ENCODE measurements at regions not wholly inside any gene's neighbourhood (a gene's known extent, or its start where the extent isn't known, plus 50 kb on each side); places are given as distances from the start of the nearest gene placed in this dataset.
"Not testable (repeated sequence)": the region's sequence is repeated elsewhere in the genome, so short reads cannot be mapped to it uniquely, and the experiment has no call there.

DNA sequence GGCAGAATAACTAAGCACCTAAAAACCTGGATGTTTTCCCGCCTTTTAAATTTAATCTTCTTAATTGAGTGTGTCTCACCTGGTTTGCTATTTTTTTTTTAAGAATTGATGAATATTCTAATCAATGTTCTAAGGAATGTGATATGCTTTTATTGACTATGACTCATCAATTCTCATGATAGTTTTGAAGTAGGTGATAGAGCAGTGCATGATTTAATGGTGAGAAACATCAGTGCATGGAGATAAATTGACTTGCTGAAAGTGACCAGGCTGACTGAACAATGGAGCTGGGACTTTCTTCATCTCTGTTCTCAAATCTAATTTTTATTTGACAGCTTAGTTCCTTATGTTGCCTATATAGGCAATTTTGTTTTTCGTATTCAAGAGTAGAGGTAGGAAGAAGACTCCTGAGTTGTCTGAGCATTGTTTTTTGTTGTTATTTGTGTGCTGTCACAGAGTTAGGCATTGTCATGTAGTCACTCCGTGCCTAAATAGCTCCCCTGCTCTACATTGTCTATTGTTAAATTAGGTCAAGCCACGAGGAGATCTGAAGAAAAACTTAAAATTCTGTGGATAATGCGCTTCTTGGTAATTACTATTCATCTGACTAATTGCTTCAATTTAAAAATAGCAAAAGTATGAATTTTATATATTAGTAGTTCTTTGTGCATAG lies 59.0 kb upstream of the NUTM2F start:
- H4K20me1 ChIP-seq (ENCODE audit: insufficient read depth, low read length); H2AFZ ChIP-seq (ENCODE audit: low read length); DNase-seq; H3K36me3 ChIP-seq (replicated peaks; ENCODE audit: insufficient read depth, low read length); H3K4me3 ChIP-seq (ENCODE audit: low read length); H3K9me2 ChIP-seq (replicated peaks; ENCODE audit: insufficient read depth, low read length); H3K9me3 ChIP-seq (replicated peaks; ENCODE audit: insufficient read depth, low read length); H3K27me3 ChIP-seq (replicated peaks; ENCODE audit: insufficient read depth, low read length); H3F3A ChIP-seq (ENCODE audit: insufficient read depth, low read length); H3K4me2 ChIP-seq (ENCODE audit: low read depth, low read length); H3K9ac ChIP-seq (ENCODE audit: low read length); H3K4me1 ChIP-seq (ENCODE audit: low read length); H3K27ac ChIP-seq (ENCODE audit: low read length): not testable (repeated sequence)
- H3K79me2 ChIP-seq (ENCODE audit: low read length), result peaks cover 67% of the 10 kb centered on the region

- DNase-seq; H3K4me1 ChIP-seq (ENCODE audit: low read length); H3K4me3 ChIP-seq (ENCODE audit: low read length); H2AFZ ChIP-seq (ENCODE audit: low read length); H3K9me3 ChIP-seq (replicated peaks; ENCODE audit: insufficient read depth, low read length); H3K36me3 ChIP-seq (replicated peaks; ENCODE audit: insufficient read depth, low read length); H3F3A ChIP-seq (ENCODE audit: insufficient read depth, low read length); H4K20me1 ChIP-seq (ENCODE audit: insufficient read depth, low read length); H3K9ac ChIP-seq (ENCODE audit: low read length); H3K4me2 ChIP-seq (ENCODE audit: low read depth, low read length); H3K27ac ChIP-seq (ENCODE audit: low read length); H3K9me2 ChIP-seq (replicated peaks; ENCODE audit: insufficient read depth, low read length); H3K27me3 ChIP-seq (replicated peaks; ENCODE audit: insufficient read depth, low read length): not testable (repeated sequence)
- H3K79me2 ChIP-seq (ENCODE audit: low read length), result peaks cover 64% of the 10 kb centered on the region
Measured at GRCh38 chr9:94388011-94388406, 59.6 kb upstream of the NUTM2F start.

DNA sequence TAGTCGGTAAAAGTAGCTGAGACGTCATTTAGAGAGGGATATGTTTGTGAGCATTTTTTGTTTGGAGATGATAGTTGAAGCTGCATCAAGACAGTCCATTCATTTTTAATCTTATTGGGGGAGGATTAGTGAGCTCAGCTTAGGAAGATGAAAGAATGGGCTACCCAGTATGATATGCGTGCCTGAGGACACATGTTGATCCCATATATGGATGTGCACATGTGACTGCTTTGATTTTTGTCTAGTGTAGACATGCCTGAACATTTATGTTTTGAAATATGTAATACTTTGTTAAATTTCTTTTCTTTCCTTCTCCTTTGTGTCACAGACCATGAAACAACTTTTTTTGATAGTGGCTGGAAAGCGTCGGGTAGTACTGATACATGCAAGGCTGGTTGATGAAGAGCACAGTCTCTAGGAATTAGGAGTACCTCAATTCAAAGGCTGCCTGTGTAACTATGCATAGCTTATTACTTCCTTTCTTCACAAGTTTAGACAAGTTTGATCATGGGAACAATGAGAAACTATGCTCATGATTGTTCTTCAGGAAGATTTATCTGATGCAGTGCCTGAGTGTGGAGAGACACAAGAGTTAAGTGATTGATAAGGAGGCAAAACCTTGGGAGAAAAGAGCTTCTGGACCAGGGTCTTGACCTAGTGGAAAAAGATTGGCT lies 62.1 kb upstream of the NUTM2F start:
- H3F3A ChIP-seq (ENCODE audit: insufficient read depth, low read length), result not testable (repeated sequence)

DNA sequence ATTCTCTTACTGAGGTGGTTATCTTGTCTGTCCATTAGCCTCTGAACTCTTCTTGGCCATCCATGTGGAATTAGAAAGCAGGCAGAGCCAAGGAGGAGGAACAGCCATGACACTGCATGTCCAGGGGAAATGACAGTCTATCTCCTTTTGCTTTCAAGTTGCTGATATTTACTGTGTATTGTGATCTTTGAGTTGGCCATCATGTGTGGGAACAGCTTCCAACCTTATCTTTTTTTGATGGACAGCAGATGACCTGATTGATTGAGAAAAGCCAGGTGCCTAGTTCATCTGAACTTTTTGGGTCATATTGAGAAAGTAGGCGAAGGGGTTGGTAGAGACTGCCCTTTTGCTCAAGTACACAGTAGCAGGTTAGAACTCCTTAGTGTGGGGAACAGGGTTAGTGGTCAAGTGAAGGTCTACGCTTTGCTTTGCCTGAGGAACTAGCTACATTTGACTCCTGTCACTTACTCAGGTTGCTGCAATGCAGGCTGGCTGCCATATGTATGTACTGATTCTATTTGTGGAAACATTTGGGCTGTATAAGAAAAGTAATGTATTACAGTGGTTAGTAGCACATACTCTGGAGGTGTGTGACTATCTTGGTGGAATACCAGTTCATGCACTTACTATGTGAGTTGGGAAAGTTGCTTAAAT lies 64.7 kb upstream of the NUTM2F start:
- not testable (repeated sequence) for H3K27me3 ChIP-seq (replicated peaks; ENCODE audit: insufficient read depth, low read length); H4K20me1 ChIP-seq (ENCODE audit: insufficient read depth, low read length); H3K27ac ChIP-seq (ENCODE audit: low read length); H3K9me2 ChIP-seq (replicated peaks; ENCODE audit: insufficient read depth, low read length); H3K4me1 ChIP-seq (ENCODE audit: low read length); H3F3A ChIP-seq (ENCODE audit: insufficient read depth, low read length); H3K4me3 ChIP-seq (ENCODE audit: low read length); H3K9me3 ChIP-seq (replicated peaks; ENCODE audit: insufficient read depth, low read length); H3K36me3 ChIP-seq (replicated peaks; ENCODE audit: insufficient read depth, low read length); H3K4me2 ChIP-seq (ENCODE audit: low read depth, low read length); H2AFZ ChIP-seq (ENCODE audit: low read length); DNase-seq; H3K9ac ChIP-seq (ENCODE audit: low read length)
- H3K79me2 ChIP-seq (ENCODE audit: low read length), result peaks cover 43% of the 10 kb centered on the region

More for the DNA sequence above, 62.1 kb upstream of the NUTM2F start:
- not testable (repeated sequence) for H3K36me3 ChIP-seq (replicated peaks; ENCODE audit: insufficient read depth, low read length); H4K20me1 ChIP-seq (ENCODE audit: insufficient read depth, low read length); H3K4me1 ChIP-seq (ENCODE audit: low read length); H3K27ac ChIP-seq (ENCODE audit: low read length); H3K27me3 ChIP-seq (replicated peaks; ENCODE audit: insufficient read depth, low read length); H3K9ac ChIP-seq (ENCODE audit: low read length); H2AFZ ChIP-seq (ENCODE audit: low read length); H3K9me3 ChIP-seq (replicated peaks; ENCODE audit: insufficient read depth, low read length); H3K4me3 ChIP-seq (ENCODE audit: low read length); H3K4me2 ChIP-seq (ENCODE audit: low read depth, low read length); DNase-seq; H3K9me2 ChIP-seq (replicated peaks; ENCODE audit: insufficient read depth, low read length)
- peaks cover 50% of the 10 kb centered on the region for H3K79me2 ChIP-seq (ENCODE audit: low read length)

- not testable (repeated sequence) for H3F3A ChIP-seq (ENCODE audit: insufficient read depth, low read length); H3K27ac ChIP-seq (ENCODE audit: low read length); H3K9ac ChIP-seq (ENCODE audit: low read length); H3K4me2 ChIP-seq (ENCODE audit: low read depth, low read length); H3K36me3 ChIP-seq (replicated peaks; ENCODE audit: insufficient read depth, low read length); DNase-seq; H3K4me1 ChIP-seq (ENCODE audit: low read length); H3K9me2 ChIP-seq (replicated peaks; ENCODE audit: insufficient read depth, low read length); H4K20me1 ChIP-seq (ENCODE audit: insufficient read depth, low read length); H3K4me3 ChIP-seq (ENCODE audit: low read length); H3K9me3 ChIP-seq (replicated peaks; ENCODE audit: insufficient read depth, low read length); H2AFZ ChIP-seq (ENCODE audit: low read length); H3K27me3 ChIP-seq (replicated peaks; ENCODE audit: insufficient read depth, low read length)
- peaks cover 43% of the 10 kb centered on the region for H3K79me2 ChIP-seq (ENCODE audit: low read length)
Measured at GRCh38 chr9:94397766-94398379, 69.4 kb upstream of the NUTM2F start.

- not testable (repeated sequence) for H3K9me3 ChIP-seq (replicated peaks; ENCODE audit: insufficient read depth, low read length); H3K27me3 ChIP-seq (replicated peaks; ENCODE audit: insufficient read depth, low read length); H3K4me3 ChIP-seq (ENCODE audit: low read length); DNase-seq; H3K9ac ChIP-seq (ENCODE audit: low read length); H3K4me2 ChIP-seq (ENCODE audit: low read depth, low read length); H3K4me1 ChIP-seq (ENCODE audit: low read length); H3K36me3 ChIP-seq (replicated peaks; ENCODE audit: insufficient read depth, low read length); H3K9me2 ChIP-seq (replicated peaks; ENCODE audit: insufficient read depth, low read length); H2AFZ ChIP-seq (ENCODE audit: low read length); H3K27ac ChIP-seq (ENCODE audit: low read length); H3F3A ChIP-seq (ENCODE audit: insufficient read depth, low read length); H4K20me1 ChIP-seq (ENCODE audit: insufficient read depth, low read length)
- peaks cover 53% of the 10 kb centered on the region for H3K79me2 ChIP-seq (ENCODE audit: low read length)
Measured at GRCh38 chr9:94400461-94400860, 72.0 kb upstream of the NUTM2F start.

DNA sequence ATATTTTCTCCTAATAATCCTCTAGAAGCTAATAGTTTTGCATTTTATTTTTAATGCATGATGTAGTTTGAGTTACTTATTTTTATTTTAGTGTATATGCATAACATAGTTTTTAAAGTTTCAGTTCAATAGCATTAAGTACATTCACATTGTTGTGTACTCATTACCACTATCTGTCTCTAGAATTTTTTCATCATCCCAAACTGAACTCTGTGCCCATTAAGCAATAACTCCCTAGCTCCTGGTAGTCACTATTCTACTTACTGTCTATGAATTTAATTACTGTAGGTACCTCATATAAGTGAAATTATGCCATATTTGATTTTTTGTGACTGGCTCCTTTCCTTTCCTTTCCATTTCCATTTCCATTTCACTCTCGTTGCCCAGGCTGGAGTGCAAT lies 74.4 kb upstream of the NUTM2F start:
- not testable (repeated sequence) for H3K9ac ChIP-seq (ENCODE audit: low read length); H4K20me1 ChIP-seq (ENCODE audit: insufficient read depth, low read length); H3K4me3 ChIP-seq (ENCODE audit: low read length); H3K4me2 ChIP-seq (ENCODE audit: low read depth, low read length); H3K27ac ChIP-seq (ENCODE audit: low read length); H3K9me2 ChIP-seq (replicated peaks; ENCODE audit: insufficient read depth, low read length); H2AFZ ChIP-seq (ENCODE audit: low read length); H3F3A ChIP-seq (ENCODE audit: insufficient read depth, low read length); DNase-seq; H3K36me3 ChIP-seq (replicated peaks; ENCODE audit: insufficient read depth, low read length); H3K4me1 ChIP-seq (ENCODE audit: low read length); H3K27me3 ChIP-seq (replicated peaks; ENCODE audit: insufficient read depth, low read length); H3K9me3 ChIP-seq (replicated peaks; ENCODE audit: insufficient read depth, low read length)
- peaks cover 42% of the 10 kb centered on the region for H3K79me2 ChIP-seq (ENCODE audit: low read length)
